PFSK-1 (cell line): ENCODE measurements at regions not wholly inside any gene's neighbourhood (a gene's known extent, or its start where the extent isn't known, plus 50 kb on each side); places are given as distances from the start of the nearest gene placed in this dataset.

Experiments used
- FOXP2 ChIP-seq: optimal IDR thresholded peaks from 2 replicates; pipeline ENCODE3; 2011; ENCODE audit warnings: borderline replicate concordance, control low read depth, inconsistent platforms; ENCODE audit not compliant: insufficient read depth; ENCODE audit errors: extremely low read length, extremely low read depth
- SIN3A ChIP-seq: IDR thresholded peaks from 2 replicates; pipeline ENCODE4 v1.6.1; 2012; ENCODE audit warnings: mild to moderate bottlenecking, low read length, moderate library complexity, borderline replicate concordance; ENCODE audit not compliant: insufficient read depth
- TAF1 ChIP-seq: IDR thresholded peaks from 2 replicates; pipeline ENCODE4 v1.6.1; 2012; ENCODE audit warnings: low read length, control low read depth, borderline replicate concordance; ENCODE audit not compliant: insufficient read depth
- TF ChIP-seq, protein P1 (sequence below), 2 experiments: IDR thresholded peaks; 2 replicates each; pipeline versions ENCODE4 v1.6.1 to v1.8.0; 2011 to 2012; ENCODE audit warnings: low read depth in 2 of 2, low read length in 2 of 2, control low read depth in 1 of 2, inconsistent platforms in 1 of 2, mild to moderate bottlenecking in 1 of 2, moderate library complexity in 1 of 2; ENCODE audit not compliant: insufficient read depth in 1 of 2

DNA sequence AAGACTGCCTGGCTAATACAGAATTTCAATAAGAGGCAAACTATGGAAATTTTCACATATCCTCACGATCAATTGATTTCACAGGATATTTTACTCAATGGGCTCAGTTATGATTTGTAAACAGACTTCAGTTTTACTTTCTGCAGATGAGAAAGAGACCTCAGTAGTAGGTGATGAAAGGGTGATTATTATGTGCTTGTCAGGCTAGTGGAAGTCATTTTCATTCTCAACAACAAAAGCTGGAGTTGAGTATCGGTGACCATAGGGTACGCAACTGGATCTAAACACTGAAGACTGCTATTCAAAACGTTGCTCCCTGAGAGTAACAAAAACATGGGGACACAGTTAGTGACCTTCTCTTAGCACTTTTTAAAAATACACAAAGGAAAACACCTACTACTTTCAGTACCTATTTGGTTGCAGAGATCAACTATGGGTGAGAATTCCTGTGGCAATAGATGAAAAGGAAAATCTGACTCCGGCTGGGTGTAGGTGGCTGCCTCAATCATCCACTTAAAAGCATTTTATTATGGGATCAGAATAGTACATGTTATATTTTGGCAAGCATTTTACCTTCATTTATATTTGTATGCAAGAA, 126.2 kb upstream of the VRK2 start:
- TF ChIP-seq SIN3A (no peak), TAF1 (no peak), FOXP2 (no peak)
- TF ChIP-seq, protein P1, sequence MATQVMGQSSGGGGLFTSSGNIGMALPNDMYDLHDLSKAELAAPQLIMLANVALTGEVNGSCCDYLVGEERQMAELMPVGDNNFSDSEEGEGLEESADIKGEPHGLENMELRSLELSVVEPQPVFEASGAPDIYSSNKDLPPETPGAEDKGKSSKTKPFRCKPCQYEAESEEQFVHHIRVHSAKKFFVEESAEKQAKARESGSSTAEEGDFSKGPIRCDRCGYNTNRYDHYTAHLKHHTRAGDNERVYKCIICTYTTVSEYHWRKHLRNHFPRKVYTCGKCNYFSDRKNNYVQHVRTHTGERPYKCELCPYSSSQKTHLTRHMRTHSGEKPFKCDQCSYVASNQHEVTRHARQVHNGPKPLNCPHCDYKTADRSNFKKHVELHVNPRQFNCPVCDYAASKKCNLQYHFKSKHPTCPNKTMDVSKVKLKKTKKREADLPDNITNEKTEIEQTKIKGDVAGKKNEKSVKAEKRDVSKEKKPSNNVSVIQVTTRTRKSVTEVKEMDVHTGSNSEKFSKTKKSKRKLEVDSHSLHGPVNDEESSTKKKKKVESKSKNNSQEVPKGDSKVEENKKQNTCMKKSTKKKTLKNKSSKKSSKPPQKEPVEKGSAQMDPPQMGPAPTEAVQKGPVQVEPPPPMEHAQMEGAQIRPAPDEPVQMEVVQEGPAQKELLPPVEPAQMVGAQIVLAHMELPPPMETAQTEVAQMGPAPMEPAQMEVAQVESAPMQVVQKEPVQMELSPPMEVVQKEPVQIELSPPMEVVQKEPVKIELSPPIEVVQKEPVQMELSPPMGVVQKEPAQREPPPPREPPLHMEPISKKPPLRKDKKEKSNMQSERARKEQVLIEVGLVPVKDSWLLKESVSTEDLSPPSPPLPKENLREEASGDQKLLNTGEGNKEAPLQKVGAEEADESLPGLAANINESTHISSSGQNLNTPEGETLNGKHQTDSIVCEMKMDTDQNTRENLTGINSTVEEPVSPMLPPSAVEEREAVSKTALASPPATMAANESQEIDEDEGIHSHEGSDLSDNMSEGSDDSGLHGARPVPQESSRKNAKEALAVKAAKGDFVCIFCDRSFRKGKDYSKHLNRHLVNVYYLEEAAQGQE (IDR thresholded peaks at IDR 0.05; ENCODE audit: insufficient read depth in 1 of 2, low read depth in 2 of 2, low read length in 2 of 2), result no peak
